Muscle layer of duodenum (tissue), 2 donors: ENCODE measurements at regions not wholly inside any gene's neighbourhood (a gene's known extent, or its start where the extent isn't known, plus 50 kb on each side); places are given as distances from the start of the nearest gene placed in this dataset.

ENCODE experiments used
- H3K27ac ChIP-seq: one replicate; pipeline ENCODE4 v1.7.0; 2013; ENCODE audit warnings: mild to moderate bottlenecking, low read length
- H3K27me3 ChIP-seq: one replicate; pipeline ENCODE4 v1.7.0; 2013; ENCODE audit warnings: low read depth, mild to moderate bottlenecking, control low read depth, low read length
- H3K36me3 ChIP-seq, 2 donors: one replicate each; pipeline ENCODE4 v1.7.0; 2013; ENCODE audit warnings: low read length in 2 of 2, control low read depth in 1 of 2, mild to moderate bottlenecking in 1 of 2; ENCODE audit not compliant: insufficient read depth in 2 of 2, control insufficient read depth in 1 of 2
- H3K4me1 ChIP-seq, 2 donors: one replicate each; pipeline ENCODE4 v1.7.0; 2013; ENCODE audit warnings: low read length in 2 of 2, mild to moderate bottlenecking in 2 of 2, control low read depth in 1 of 2, moderate library complexity in 1 of 2; ENCODE audit not compliant: insufficient read depth in 2 of 2, control insufficient read depth in 1 of 2
- H3K4me3 ChIP-seq, 2 donors: one replicate each; pipeline ENCODE4 v1.7.0; 2013; ENCODE audit warnings: low read length in 2 of 2, low read depth in 1 of 2, mild to moderate bottlenecking in 1 of 2
- H3K9me3 ChIP-seq, 2 donors: one replicate each; pipeline ENCODE4 v1.7.0; 2013; ENCODE audit warnings: low read length in 2 of 2, control low read depth in 1 of 2, mild to moderate bottlenecking in 1 of 2; ENCODE audit not compliant: control insufficient read depth in 1 of 2
- donor health status: healthy.

- no peaks in the 10 kb centered on the region for H3K36me3 ChIP-seq
- H3K9me3 ChIP-seq: no peaks in the 10 kb centered on the region
- no peaks in the 10 kb centered on the region for H3K27me3 ChIP-seq
- no peaks in the 10 kb centered on the region for H3K4me1 ChIP-seq
- H3K4me3 ChIP-seq: no peak overlapping the region
- H3K27ac ChIP-seq: no peak overlapping the region
These were observed 767.0 kb downstream of the OTOL1 start for GRCh38 chr3:162263596-162263995.

DNA sequence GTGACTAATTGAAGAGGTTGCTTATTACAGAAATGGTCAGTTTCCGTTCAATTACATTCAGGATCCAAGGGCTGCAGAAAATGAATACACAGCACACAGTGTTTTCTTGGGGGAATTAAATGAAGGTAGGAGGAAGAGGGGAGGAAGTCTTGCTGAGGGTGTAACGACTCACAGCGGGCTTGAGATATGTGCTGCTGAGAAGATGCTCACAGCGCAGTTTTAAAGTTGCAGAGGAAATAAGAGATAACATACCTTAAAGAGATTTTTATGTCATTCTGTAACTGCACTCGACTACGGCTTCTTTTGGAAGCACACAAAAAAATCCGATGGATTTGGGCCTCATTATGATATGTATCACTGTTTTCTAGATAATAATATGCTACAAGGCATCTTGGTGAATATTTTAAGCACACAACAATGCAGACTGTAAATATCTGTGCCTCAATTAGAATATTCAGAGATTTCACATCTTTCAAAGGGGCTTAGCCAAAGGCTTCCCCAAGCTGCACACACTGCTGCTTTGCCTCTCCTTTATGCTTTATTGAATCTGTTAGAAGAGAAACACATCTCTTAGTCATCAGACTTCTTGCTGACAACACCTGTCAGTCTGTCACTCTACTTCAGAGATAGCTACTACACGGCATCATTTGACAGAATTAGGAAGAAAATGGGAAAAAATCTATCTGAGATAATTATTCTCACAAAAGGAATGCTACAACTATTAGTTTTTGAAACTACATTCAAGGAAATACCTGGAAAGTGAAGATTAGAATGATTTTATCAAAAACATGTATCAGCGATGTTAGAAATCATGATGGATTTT, 773.2 kb downstream of the OTOL1 start:
- Histone ChIP-seq H3K36me3 (no peaks in the 10 kb centered on the region), H3K27me3 (no peaks in the 10 kb centered on the region), H3K4me3 (no peak overlapping the region), H3K27ac (no peak overlapping the region), H3K4me1 (no peaks in the 10 kb centered on the region), H3K9me3 (no peaks in the 10 kb centered on the region)

- H3K9me3 ChIP-seq: no peaks in the 10 kb centered on the region
- H3K36me3 ChIP-seq: no peaks in the 10 kb centered on the region
- no peak overlapping the region for H3K4me3 ChIP-seq
- H3K27ac ChIP-seq: no peak overlapping the region
- no peaks in the 10 kb centered on the region for H3K4me1 ChIP-seq
- no peaks in the 10 kb centered on the region for H3K27me3 ChIP-seq
These were observed 777.5 kb downstream of the OTOL1 start for GRCh38 chr3:162274070-162274469.

GRCh38 chr3:162278834-162279233, 782.2 kb downstream of the OTOL1 start:
- H3K4me1 ChIP-seq: no peaks in the 10 kb centered on the region
- no peak overlapping the region for H3K27ac ChIP-seq
- no peaks in the 10 kb centered on the region for H3K27me3 ChIP-seq
- no peak overlapping the region for H3K4me3 ChIP-seq
- H3K9me3 ChIP-seq: no peaks in the 10 kb centered on the region
- H3K36me3 ChIP-seq: no peaks in the 10 kb centered on the region

DNA sequence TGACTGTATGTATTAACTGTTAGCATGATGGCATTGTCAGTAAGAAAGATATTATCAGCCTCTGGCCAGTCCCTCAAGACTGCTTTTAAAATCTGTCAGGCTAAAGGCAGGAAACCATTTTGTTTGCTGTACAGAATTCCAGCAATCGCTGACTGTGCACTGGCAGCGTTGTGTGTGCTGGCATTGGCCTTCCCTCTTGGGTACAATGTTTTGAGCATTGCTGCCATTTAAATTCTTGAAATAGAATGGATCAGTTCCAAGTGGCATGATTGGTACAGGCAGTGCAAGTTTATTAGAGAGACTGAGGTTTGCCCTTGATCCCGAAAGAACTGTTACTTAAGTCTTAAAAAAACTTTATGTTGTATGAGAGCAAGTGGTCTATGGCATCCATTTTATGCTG, 788.7 kb downstream of the OTOL1 start:
- H3K27ac ChIP-seq: no peak overlapping the region
- no peaks in the 10 kb centered on the region for H3K9me3 ChIP-seq
- no peak overlapping the region for H3K4me3 ChIP-seq
- no peaks in the 10 kb centered on the region for H3K4me1 ChIP-seq
- H3K27me3 ChIP-seq: no peaks in the 10 kb centered on the region
- H3K36me3 ChIP-seq: no peaks in the 10 kb centered on the region

- no peaks in the 10 kb centered on the region for H3K9me3 ChIP-seq
- H3K27ac ChIP-seq: no peak overlapping the region
- H3K36me3 ChIP-seq: no peaks in the 10 kb centered on the region
- no peaks in the 10 kb centered on the region for H3K27me3 ChIP-seq
- no peaks in the 10 kb centered on the region for H3K4me1 ChIP-seq
- H3K4me3 ChIP-seq: no peak overlapping the region
These were observed 791.0 kb downstream of the OTOL1 start for GRCh38 chr3:162287600-162287999.

- H3K27ac ChIP-seq: no peak overlapping the region
- H3K4me3 ChIP-seq: no peak overlapping the region
- no peaks in the 10 kb centered on the region for H3K36me3 ChIP-seq
- H3K27me3 ChIP-seq: no peaks in the 10 kb centered on the region
- peaks cover 0 to 3% of the 10 kb centered on the region in 2 donors for H3K4me1 ChIP-seq
- no peaks in the 10 kb centered on the region for H3K9me3 ChIP-seq
These were observed 795.8 kb downstream of the OTOL1 start for GRCh38 chr3:162292409-162292808.

DNA sequence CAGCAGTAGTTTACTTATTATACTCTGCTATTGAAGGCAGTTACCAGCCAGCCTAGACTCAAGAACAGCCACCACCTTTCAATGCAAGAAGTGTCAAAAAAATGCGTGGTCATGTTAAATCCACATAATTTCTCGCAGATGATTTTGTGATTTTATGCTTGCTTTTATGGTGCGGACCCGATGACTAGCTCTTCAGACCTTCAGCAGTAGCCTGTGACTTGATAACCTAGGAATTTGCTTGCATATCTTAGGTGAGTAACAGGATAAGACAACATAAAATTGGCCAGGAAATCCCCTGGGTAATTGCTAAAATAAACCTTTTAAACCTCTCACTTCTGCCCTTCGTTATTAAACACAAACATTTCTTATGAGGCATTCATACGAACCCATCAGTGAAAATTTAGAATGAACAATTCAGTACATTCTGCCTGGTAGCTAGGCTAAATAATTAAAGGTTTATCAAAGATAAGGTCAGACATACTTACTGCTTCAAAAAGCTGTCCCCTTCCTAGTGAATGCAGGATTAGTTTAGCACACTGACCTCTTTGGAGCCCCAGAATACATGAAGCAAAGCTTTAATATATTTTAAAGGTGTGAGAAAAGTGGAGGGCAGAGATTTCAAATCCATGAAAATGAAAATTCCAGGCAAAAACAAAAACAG, 798.8 kb downstream of the OTOL1 start:
- Histone ChIP-seq H3K27ac (no peak overlapping the region), H3K36me3 (no peaks in the 10 kb centered on the region), H3K27me3 (no peaks in the 10 kb centered on the region), H3K4me3 (no peak overlapping the region), H3K4me1 (peaks cover 0 to 3% of the 10 kb centered on the region in 2 donors), H3K9me3 (no peaks in the 10 kb centered on the region)

DNA sequence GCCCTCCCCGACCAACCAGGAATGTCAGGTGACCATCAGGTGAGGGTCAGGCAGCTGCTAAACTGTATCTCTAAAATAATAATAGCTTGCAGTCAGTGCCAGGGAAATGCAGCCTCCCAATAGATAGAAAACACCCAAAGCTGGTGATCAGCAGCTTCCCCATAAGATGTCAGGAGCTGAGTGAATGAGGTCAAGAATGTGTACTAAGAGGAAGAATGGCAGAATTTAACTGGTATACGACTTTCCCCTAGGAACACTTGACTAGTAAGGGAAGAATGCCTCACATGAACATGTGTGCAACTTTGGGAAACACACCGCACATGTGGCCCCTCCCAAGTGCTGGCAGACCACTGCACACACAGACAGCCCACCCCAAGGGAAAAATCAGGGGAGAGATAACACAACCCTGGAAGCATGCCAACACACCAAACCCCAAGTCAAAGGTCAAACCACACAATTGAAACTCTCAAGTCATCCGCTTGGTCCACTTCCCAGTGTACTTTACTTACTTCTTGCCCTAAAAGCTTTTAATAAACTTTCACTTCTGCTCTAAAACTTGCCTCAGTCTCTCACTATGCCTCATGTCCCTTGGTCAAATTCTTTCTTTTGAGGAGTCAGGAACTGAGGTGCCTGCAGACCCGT, 806.5 kb downstream of the OTOL1 start:
- H3K27ac ChIP-seq: no peak overlapping the region
- H3K27me3 ChIP-seq: no peaks in the 10 kb centered on the region
- H3K9me3 ChIP-seq: no peaks in the 10 kb centered on the region
- H3K36me3 ChIP-seq: no peaks in the 10 kb centered on the region
- H3K4me3 ChIP-seq: no peak overlapping the region
- no peaks in the 10 kb centered on the region for H3K4me1 ChIP-seq

DNA sequence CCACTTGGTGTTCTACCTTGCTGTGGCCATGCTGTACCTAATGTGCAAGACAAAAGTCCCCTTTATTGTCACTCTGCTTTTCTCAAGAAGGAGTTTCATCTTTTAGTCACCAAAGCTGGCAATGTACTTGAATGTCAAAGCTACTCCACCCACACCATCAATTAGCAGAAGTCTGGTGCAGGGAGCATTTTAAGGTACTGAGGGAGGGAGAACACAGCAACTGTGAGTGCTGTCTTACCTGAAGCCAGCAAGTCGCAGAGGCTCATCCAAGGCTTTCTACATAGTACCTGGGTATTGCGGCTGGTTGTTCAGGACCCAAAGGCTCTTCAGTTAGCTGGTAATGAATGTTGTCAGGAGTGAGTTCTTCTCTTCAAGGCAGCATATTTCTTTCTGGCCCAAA, 820.4 kb downstream of the OTOL1 start:
- Histone ChIP-seq H3K27ac (no peak overlapping the region), H3K9me3 (peaks cover 0 to 2% of the 10 kb centered on the region in 2 donors), H3K27me3 (no peaks in the 10 kb centered on the region), H3K4me3 (no peak overlapping the region), H3K4me1 (no peaks in the 10 kb centered on the region), H3K36me3 (no peaks in the 10 kb centered on the region)

DNA sequence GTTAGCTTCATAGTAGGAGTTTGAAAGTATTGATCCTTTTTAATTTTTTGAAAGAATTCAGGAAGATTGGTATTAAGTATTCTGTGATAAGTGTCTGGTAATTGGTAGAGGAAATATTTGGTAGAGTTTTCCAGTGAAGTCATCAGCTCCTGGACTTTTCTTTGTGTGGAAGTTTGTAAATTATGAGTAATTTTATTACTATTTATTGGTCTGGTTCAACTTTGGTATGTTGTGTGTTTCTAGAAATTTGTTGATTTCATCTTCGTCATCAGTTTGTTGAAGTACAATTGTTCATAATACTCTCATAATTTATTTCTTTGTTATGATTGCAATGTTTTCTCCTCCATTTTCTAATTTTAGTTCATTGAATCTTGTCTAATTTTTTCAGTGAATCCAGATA, 832.0 kb downstream of the OTOL1 start:
- H3K4me1 ChIP-seq: no peaks in the 10 kb centered on the region

More for the DNA sequence above, 832.0 kb downstream of the OTOL1 start:
- no peak overlapping the region for H3K27ac ChIP-seq
- no peaks in the 10 kb centered on the region for H3K9me3 ChIP-seq
- no peaks in the 10 kb centered on the region for H3K27me3 ChIP-seq
- H3K4me3 ChIP-seq: no peak overlapping the region
- no peaks in the 10 kb centered on the region for H3K36me3 ChIP-seq
